Fibroblast of upper back skin (primary cell): ENCODE measurements at regions not wholly inside any gene's neighbourhood (a gene's known extent, or its start where the extent isn't known, plus 50 kb on each side); places are given as distances from the start of the nearest gene placed in this dataset.

Experiments
- DNase-seq: peaks from one replicate; pipeline ENCODE4 v3.0.0-alpha.2; 2013

- no peak for DNase-seq
These were observed 224.1 kb upstream of the RIOK2 start for GRCh38 chr5:97406946-97407676.

GRCh38 chr5:97408331-97408730 is 225.3 kb upstream of the RIOK2 start:
- DNase-seq, result no peak

DNA sequence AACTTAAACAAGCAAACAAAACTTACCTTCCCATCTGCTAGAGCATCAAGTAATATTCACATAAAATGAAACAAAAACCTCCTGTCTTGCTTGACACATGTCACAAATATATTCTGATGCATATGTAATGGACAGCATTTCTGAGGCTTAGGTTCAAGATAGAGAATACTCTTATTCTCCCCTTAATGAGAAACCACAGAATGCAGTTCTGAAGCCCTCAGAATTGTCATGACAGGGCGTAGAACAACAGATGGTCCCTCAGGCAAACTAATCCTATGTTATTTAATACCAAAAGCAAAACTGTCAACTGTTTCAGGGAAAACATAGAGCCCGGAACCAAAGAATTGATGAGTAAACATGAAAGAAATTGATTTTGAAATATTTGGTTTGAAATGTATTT is 229.9 kb upstream of the RIOK2 start:
- no peak for DNase-seq

- DNase-seq, result no peak
These were observed 234.9 kb upstream of the RIOK2 start for GRCh38 chr5:97417986-97418385.

DNA sequence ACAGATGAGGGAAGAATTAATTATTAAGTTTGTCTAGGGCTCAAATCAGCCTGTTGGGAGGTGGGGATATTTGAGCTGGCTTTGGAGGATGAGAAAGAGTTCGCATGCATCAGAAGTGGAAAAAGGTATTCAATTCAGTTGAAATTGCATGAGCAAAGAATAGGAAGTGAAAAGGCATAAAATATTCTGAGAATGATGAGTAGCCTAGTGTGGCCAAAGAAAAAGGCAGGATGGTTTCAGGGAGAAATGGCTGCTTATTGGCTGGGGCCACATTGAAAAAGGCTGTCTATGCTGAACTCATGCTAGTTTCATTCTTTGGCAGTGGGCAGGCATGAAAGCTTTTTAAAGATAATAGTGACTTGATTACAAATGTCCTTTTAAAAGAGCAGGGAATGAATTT is 235.4 kb upstream of the RIOK2 start:
- no peak for DNase-seq

DNA sequence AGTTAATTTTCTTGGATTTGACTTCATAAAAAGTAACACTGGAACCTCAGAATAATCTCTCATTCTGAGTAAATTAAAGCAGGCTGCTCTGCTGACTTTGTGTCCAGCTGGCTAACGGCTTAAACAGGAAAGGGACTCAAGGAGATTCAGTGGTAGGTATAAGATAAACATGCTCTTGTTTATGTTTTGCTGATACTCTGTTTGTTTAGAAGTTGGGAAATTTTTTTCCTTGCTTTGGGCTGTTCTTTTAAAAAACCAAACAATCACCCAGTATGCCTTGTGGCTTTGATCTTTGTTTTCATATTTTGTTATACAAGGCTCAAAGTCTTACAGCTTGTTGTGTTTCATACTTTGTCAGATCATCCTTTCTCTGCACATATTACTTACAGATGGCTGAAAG is 237.6 kb upstream of the RIOK2 start:
- no peak for DNase-seq

- DNase-seq, result no peak
These were observed 239.6 kb upstream of the RIOK2 start for GRCh38 chr5:97422678-97423077.

- peak; percentile 20 for DNase-seq
These were observed 242.5 kb upstream of the RIOK2 start for GRCh38 chr5:97425511-97425910.

DNA sequence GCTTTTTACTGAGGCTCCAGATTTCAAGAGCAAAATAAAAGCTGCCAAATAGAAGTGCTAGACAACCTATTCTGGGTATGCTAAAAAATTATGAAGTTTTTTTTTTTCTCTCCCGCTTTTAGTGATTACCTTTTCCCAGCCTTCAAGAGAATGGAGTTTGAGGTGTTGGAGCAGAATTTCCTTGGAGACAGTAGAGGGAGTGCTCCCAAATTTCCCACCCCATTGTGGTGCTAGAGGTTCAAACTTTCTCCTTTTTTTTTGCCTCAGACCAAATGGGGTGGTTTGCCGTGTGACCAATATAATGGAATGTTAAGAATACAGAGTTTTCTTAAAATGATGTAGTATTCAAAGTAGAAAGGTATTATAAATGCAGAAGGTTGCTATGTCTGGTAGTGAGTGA is 244.2 kb upstream of the RIOK2 start:
- DNase-seq, result no peak

- no peak for DNase-seq
These were observed 251.0 kb upstream of the RIOK2 start for GRCh38 chr5:97434021-97434420.

DNA sequence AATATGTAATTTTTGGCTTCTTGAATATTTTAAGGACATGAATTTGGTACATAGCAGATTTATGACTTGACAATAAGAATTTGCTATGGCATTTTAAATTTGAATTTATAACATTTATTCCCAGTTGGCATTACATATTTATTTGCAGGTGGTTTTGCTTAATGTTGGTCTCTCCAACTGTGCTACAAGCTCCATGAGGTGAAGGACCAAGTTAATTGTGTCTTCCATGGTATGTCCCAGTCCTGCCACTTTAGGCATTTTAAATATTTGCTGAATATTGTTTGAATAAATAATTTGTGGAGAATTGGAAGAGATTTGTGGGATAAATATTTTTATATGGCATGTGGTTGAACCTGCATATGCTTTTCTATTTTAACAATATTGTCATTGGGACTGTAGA is 253.4 kb upstream of the RIOK2 start:
- DNase-seq, result no peak

DNA sequence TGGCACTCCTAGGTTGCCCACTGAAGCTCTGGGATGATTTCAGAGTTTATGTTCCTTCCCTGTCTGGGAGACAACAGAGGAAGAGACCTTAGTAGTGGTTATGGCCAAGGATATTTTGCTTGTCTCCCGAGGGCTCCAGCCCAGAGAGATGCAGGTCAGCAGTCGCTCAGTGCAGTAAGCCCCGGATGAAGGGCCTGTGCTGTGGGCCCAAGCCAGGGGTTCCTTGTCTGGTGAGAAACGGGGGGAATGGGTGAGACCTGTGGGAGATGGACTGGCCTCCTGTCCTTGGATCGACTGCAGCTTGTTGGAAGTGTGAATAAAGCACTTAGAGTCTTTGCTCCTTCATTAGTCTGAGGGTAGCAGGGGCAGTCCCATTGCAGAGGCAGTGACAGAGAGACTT is 260.7 kb upstream of the RIOK2 start:
- no peak for DNase-seq

DNA sequence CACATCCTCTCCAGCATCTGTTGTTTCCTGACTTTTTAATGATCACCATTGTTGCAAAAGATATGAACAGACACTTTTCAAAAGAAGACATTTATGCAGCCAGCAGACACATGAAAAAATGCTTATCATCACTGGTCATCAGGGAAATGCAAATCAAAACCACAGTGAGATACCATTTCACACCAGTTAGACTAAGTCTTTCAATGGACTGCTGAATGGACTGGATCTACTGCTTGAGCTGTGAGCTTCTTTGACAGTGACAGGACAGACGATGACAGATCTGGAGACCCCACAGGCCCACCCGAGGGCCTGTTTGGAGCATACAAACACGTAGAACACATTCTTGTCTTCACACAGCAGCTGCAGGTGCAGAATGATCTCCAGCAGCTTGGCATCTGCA is 266.1 kb upstream of the RIOK2 start:
- no peak for DNase-seq

GRCh38 chr5:97452646-97453045 is 269.6 kb upstream of the RIOK2 start:
- no peak for DNase-seq

GRCh38 chr5:97453263-97453662 is 270.2 kb upstream of the RIOK2 start:
- DNase-seq, result no peak

DNA sequence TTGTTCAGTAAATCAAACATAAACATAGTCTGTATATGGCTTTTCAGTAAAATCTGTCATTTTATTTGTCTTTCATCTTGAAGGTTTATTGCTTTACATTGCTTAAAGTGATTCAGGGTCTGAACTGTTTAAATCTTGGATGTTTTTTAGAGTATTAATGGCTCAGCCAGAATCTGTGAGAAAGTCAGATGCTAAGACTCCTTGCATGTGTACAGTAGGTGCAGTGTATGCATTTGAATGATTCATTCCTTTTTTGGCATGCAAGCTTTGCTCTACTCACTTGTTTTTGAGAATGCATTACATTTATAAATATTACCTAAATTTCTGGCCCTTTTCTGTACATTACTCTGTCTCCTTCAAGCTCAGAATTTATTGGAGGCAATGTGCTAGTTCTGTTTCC is 271.0 kb upstream of the RIOK2 start:
- DNase-seq, result no peak

GRCh38 chr5:97455996-97456395 is 272.9 kb upstream of the RIOK2 start:
- DNase-seq, result no peak

GRCh38 chr5:97458851-97459250 is 275.8 kb upstream of the RIOK2 start:
- DNase-seq, result no peak

DNA sequence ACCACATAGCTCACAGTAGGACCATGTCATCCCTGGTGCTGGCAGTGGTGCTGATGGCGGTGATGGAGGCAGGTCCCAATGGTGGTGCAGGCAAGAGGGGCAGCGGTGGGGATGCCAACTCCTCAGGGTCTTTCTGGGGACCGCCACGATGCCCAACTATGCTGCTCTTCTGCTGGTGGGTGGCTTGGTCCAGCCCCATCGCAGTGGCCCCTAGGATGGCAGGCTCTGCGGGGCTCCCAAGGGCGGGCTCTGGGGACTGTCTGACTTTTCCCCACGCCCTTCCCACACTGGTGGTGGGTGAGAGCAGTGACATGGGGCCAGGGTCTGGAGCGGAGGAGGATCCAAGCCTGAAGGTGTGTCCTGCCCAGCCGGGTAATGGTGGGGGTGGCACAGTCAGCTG is 288.9 kb upstream of the RIOK2 start:
- no peak for DNase-seq

DNA sequence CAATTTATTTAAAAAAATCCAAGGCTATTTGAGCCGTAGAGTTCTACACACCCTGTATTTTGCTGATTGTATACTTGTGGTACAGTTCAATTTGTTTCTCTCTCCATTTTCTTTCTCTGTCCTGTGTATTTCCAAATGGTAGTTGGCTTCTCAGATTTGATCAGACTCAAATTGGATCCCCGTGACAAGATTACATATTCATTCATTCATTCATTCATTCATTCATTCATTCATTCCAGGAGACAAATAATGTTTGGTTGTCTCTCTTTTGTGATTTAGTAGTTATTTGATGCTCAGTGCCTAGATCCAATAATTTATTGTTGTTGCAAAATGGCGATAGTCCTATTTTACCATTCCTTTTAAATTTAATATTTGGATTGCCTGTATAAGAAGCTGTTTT is 292.8 kb upstream of the RIOK2 start:
- no peak for DNase-seq

GRCh38 chr5:97476852-97477534 is 293.9 kb upstream of the RIOK2 start:
- DNase-seq, result no peak

DNA sequence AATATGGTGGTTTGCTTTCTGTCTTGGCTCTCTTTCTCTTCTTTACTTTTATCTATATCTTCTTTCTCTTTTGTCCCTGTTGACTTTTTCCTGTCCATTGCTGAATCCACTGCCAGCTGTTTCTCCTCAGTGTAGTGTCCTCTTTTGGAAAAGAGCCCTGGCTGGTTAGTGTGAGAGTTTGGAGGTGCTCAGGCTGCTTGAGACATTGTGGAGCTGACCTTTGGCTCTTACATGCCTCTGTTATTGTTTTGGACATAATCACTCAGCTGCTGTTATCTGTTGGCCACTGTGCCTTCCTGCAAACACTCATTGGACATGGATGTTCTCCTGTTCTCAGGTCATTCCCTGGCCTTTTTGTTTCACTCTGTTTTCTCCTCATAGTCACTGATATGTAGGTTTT is 295.4 kb upstream of the RIOK2 start:
- DNase-seq, result no peak

DNA sequence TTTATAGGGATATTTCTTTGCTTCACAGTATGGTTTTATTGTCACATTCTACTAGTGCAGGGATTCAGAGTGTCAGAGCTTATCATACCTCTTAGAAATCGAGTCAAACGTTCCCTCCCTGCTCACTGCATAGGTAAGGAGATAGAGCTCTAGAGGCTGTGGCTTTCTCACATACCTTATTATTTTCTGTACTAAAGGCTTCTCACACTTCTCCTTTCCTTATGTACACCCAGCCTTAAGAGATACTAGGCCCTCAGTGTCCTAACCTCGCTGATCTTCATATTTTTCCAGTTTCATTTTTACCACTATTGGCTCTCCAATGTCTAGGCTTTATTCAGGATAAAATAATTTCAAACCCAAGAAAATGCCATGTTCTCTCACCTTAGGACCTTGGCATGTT is 297.3 kb upstream of the RIOK2 start:
- no peak for DNase-seq

- DNase-seq, result no peak
These were observed 305.1 kb upstream of the RIOK2 start for GRCh38 chr5:97488126-97488668.
